GM06990 (cell line): ENCODE measurements at regions not wholly inside any gene's neighbourhood (a gene's known extent, or its start where the extent isn't known, plus 50 kb on each side); places are given as distances from the start of the nearest gene placed in this dataset.

ENCODE experiments used
- DNase-seq: peaks from one replicate; pipeline ENCODE4 v3.0.0-alpha.2; 2011; ENCODE audit not compliant: insufficient read length; ENCODE audit errors: extremely low read depth
- H3K27me3 ChIP-seq: replicated peaks from 2 replicates; pipeline ENCODE4 v1.6.0; 2011; ENCODE audit warnings: low read length; ENCODE audit not compliant: control insufficient read depth, insufficient read depth
- H3K36me3 ChIP-seq: 2 replicates; pipeline ENCODE4 v1.5.1; 2011; ENCODE audit warnings: low read length; ENCODE audit not compliant: control insufficient read depth, insufficient read depth
- H3K4me3 ChIP-seq: replicated peaks from 2 replicates; pipeline ENCODE4 v1.5.1; 2011; ENCODE audit warnings: low read depth, mild to moderate bottlenecking, control low read depth, low read length
- TF ChIP-seq, protein P1 (sequence below): IDR thresholded peaks from 2 replicates; pipeline ENCODE4 v1.5.1; 2011; ENCODE audit warnings: low read length, control low read depth, mild to moderate bottlenecking, inconsistent platforms; ENCODE audit not compliant: insufficient read depth, poor library complexity, severe bottlenecking

- Histone ChIP-seq H3K27me3 (no peaks in the 10 kb centered on the region), H3K36me3 (no peaks in the 10 kb centered on the region)
These were observed 108.1 kb upstream of the SOX1 start for GRCh38 chr13:111958612-111959395.

GRCh38 chr13:111960152-111960772, 106.7 kb upstream of the SOX1 start:
- no peaks in the 10 kb centered on the region for H3K27me3 ChIP-seq
- H3K36me3 ChIP-seq = no peaks in the 10 kb centered on the region
- DNase-seq = no peak
- no peak overlapping the region for H3K4me3 ChIP-seq
- TF ChIP-seq, protein P1, sequence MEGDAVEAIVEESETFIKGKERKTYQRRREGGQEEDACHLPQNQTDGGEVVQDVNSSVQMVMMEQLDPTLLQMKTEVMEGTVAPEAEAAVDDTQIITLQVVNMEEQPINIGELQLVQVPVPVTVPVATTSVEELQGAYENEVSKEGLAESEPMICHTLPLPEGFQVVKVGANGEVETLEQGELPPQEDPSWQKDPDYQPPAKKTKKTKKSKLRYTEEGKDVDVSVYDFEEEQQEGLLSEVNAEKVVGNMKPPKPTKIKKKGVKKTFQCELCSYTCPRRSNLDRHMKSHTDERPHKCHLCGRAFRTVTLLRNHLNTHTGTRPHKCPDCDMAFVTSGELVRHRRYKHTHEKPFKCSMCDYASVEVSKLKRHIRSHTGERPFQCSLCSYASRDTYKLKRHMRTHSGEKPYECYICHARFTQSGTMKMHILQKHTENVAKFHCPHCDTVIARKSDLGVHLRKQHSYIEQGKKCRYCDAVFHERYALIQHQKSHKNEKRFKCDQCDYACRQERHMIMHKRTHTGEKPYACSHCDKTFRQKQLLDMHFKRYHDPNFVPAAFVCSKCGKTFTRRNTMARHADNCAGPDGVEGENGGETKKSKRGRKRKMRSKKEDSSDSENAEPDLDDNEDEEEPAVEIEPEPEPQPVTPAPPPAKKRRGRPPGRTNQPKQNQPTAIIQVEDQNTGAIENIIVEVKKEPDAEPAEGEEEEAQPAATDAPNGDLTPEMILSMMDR = no peak

More at GRCh38 chr13:111958612-111959395, 108.1 kb upstream of the SOX1 start:
- H3K4me3 ChIP-seq = no peak overlapping the region
- TF ChIP-seq, protein P1 = no peak
- DNase-seq = no peak

DNA sequence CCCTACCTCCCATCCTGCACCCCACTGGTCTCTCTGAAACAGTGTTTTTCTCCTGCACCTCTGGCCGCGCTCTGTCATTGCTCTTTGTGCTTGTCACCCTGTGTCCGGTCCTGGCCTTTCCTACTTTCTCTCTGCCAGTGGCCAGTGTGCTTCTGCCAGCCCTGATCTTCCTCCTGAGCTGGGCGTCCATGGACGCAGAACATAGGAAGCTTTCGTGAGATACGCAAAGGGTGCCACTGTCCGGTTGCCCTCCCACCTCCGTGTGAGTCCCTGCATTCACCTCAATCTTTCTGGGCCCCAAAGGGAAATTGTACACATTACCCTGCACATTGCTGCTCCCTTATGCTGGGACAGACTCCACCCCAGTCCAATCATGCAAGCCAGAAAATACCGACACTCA, 105.7 kb upstream of the SOX1 start:
- TF ChIP-seq, protein P1 = no peak
- H3K27me3 ChIP-seq = no peaks in the 10 kb centered on the region
- no peak for DNase-seq
- H3K4me3 ChIP-seq = no peak overlapping the region
- no peaks in the 10 kb centered on the region for H3K36me3 ChIP-seq

- Histone ChIP-seq H3K36me3 (no peaks in the 10 kb centered on the region), H3K4me3 (no peak overlapping the region), H3K27me3 (no peaks in the 10 kb centered on the region)
- DNase-seq = no peak
- TF ChIP-seq, protein P1 = no peak
These were observed 105.2 kb upstream of the SOX1 start for GRCh38 chr13:111961651-111962192.

GRCh38 chr13:111962431-111962891, 104.5 kb upstream of the SOX1 start:
- no peak overlapping the region for H3K4me3 ChIP-seq
- TF ChIP-seq, protein P1 = no peak
- H3K36me3 ChIP-seq = no peaks in the 10 kb centered on the region
- no peak for DNase-seq
- no peaks in the 10 kb centered on the region for H3K27me3 ChIP-seq
